ENCODE measurements at regions not wholly inside any gene's neighbourhood (a gene's known extent, or its start where the extent isn't known, plus 50 kb on each side); places are given as distances from the start of the nearest gene placed in this dataset.

- TF ChIP-seq CTCF (IDR thresholded peaks at IDR 0.05) (no peak), POLR2A (IDR thresholded peaks at IDR 0.05) (no peak)
Observed at GRCh38 chr6:74181471-74181870, 485.5 kb downstream of the CD109 start.
